ENCODE measurements at regions not wholly inside any gene's neighbourhood (a gene's known extent, or its start where the extent isn't known, plus 50 kb on each side); places are given as distances from the start of the nearest gene placed in this dataset.

DNA sequence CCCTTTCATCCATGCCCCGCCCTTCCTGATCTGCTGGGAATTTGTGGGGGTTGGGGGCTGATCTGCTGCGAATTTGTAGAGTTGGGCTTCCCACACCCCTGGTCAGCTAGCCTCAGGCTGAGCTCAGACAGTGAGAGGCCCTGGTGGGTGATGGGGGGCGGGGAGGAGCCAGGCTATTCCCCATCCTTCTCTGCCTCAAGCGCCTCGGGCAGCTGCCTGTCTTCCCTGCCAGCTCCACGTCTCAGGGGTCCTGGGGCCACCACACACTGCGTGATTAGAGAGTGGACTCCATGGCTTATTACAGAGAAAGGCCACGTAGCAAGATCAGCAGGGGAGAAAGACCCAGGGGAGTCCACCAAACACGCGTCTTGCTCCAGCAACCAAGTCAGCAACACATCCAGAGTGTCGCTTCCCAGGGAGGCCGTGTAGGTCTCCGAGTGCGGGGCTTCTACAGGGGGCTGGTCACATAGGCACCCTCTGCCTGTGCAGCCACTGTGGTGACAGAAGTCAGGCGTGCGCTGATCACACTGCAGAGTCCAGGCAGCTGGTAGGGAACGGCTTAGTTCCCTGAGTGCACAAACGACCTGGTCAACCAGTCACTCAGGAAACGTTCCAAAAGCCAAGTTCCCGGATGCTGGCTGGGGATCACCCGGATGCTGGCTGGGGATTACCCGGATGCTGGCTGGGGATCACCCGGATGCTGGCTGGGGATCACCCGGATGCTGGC, 254.4 kb upstream of the SFSWAP start:
- Mint-ChIP-seq H3K4me1 (ENCODE audit: unreplicated experiment) (peaks cover 10% of the 10 kb centered on the region), H3K9me3 (ENCODE audit: unreplicated experiment) (no peaks in the 10 kb centered on the region), H3K36me3 (ENCODE audit: low read depth, unreplicated experiment) (no peaks in the 10 kb centered on the region), H3K27me3 (ENCODE audit: unreplicated experiment) (peaks cover 4% of the 10 kb centered on the region), H3K27ac (ENCODE audit: unreplicated experiment) (no peak overlapping the region), H3K4me3 (ENCODE audit: unreplicated experiment) (no peak overlapping the region)
- DNase-seq (ENCODE audit: low spot score) = no peak
- TF ChIP-seq, protein P1, sequence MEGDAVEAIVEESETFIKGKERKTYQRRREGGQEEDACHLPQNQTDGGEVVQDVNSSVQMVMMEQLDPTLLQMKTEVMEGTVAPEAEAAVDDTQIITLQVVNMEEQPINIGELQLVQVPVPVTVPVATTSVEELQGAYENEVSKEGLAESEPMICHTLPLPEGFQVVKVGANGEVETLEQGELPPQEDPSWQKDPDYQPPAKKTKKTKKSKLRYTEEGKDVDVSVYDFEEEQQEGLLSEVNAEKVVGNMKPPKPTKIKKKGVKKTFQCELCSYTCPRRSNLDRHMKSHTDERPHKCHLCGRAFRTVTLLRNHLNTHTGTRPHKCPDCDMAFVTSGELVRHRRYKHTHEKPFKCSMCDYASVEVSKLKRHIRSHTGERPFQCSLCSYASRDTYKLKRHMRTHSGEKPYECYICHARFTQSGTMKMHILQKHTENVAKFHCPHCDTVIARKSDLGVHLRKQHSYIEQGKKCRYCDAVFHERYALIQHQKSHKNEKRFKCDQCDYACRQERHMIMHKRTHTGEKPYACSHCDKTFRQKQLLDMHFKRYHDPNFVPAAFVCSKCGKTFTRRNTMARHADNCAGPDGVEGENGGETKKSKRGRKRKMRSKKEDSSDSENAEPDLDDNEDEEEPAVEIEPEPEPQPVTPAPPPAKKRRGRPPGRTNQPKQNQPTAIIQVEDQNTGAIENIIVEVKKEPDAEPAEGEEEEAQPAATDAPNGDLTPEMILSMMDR (IDR thresholded peaks at IDR 0.05; ENCODE audit: unreplicated experiment) = no peak

GRCh38 chr12:131457028-131457310, 253.9 kb upstream of the SFSWAP start:
- no peak for DNase-seq (ENCODE audit: low spot score)
- H3K4me3 Mint-ChIP-seq (ENCODE audit: unreplicated experiment) = no peak overlapping the region
- no peaks in the 10 kb centered on the region for H3K9me3 Mint-ChIP-seq (ENCODE audit: unreplicated experiment)
- peaks cover 4% of the 10 kb centered on the region for H3K27me3 Mint-ChIP-seq (ENCODE audit: unreplicated experiment)
- H3K27ac Mint-ChIP-seq (ENCODE audit: unreplicated experiment) = no peak overlapping the region
- no peaks in the 10 kb centered on the region for H3K36me3 Mint-ChIP-seq (ENCODE audit: low read depth, unreplicated experiment)
- TF ChIP-seq, protein P1 (IDR thresholded peaks at IDR 0.05; ENCODE audit: unreplicated experiment) = no peak
- peaks cover 10% of the 10 kb centered on the region for H3K4me1 Mint-ChIP-seq (ENCODE audit: unreplicated experiment)

- Mint-ChIP-seq H3K36me3 (ENCODE audit: low read depth, unreplicated experiment) (no peaks in the 10 kb centered on the region), H3K27ac (ENCODE audit: unreplicated experiment) (no peak overlapping the region), H3K4me3 (ENCODE audit: unreplicated experiment) (no peak overlapping the region), H3K27me3 (ENCODE audit: unreplicated experiment) (peaks cover 4% of the 10 kb centered on the region), H3K4me1 (ENCODE audit: unreplicated experiment) (peaks cover 5% of the 10 kb centered on the region), H3K9me3 (ENCODE audit: unreplicated experiment) (no peaks in the 10 kb centered on the region)
- no peak for DNase-seq (ENCODE audit: low spot score)
- TF ChIP-seq, protein P1 (IDR thresholded peaks at IDR 0.05; ENCODE audit: unreplicated experiment) = no peak
Measured at GRCh38 chr12:131457331-131458047, 253.4 kb upstream of the SFSWAP start.

GRCh38 chr12:131458048-131458374, 252.9 kb upstream of the SFSWAP start:
- no peak for DNase-seq (ENCODE audit: low spot score)
- no peak overlapping the region for H3K27ac Mint-ChIP-seq (ENCODE audit: unreplicated experiment)
- H3K9me3 Mint-ChIP-seq (ENCODE audit: unreplicated experiment) = no peaks in the 10 kb centered on the region
- H3K27me3 Mint-ChIP-seq (ENCODE audit: unreplicated experiment) = peaks cover 4% of the 10 kb centered on the region
- no peaks in the 10 kb centered on the region for H3K36me3 Mint-ChIP-seq (ENCODE audit: low read depth, unreplicated experiment)
- TF ChIP-seq, protein P1 (IDR thresholded peaks at IDR 0.05; ENCODE audit: unreplicated experiment) = no peak
- no peak overlapping the region for H3K4me3 Mint-ChIP-seq (ENCODE audit: unreplicated experiment)
- H3K4me1 Mint-ChIP-seq (ENCODE audit: unreplicated experiment) = peaks cover 3% of the 10 kb centered on the region
